DMS114 treated with DMSO at 0.1 percent for 48 hours (cell line): ENCODE measurements at regions not wholly inside any gene's neighbourhood (a gene's known extent, or its start where the extent isn't known, plus 50 kb on each side); places are given as distances from the start of the nearest gene placed in this dataset.

Experiments
- DNase-seq: peaks from one replicate; lab custom pipeline; 2025; ENCODE audit not compliant: unreplicated experiment; lab: John Stamatoyannopoulos, UW

DNA sequence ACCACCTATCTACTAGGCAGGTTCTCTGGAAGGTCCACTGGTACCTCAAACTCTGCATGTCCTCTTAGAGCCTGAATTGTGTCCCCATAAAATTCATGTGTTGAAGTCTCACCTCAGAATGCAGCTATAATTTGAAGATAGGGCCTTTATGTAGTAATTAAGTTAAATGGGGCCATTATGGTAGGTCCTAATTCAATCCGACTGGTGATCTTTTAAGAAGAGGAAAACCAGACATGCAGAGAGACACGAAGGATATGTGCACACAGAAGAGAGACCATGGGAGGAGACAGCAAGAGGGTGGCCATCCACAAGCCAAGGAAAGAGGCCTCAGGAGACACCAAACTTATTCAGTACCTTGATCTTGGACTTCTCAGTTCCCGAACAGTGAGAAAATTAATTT, 345.4 kb downstream of the ENC1 start:
- no peak for DNase-seq

DNA sequence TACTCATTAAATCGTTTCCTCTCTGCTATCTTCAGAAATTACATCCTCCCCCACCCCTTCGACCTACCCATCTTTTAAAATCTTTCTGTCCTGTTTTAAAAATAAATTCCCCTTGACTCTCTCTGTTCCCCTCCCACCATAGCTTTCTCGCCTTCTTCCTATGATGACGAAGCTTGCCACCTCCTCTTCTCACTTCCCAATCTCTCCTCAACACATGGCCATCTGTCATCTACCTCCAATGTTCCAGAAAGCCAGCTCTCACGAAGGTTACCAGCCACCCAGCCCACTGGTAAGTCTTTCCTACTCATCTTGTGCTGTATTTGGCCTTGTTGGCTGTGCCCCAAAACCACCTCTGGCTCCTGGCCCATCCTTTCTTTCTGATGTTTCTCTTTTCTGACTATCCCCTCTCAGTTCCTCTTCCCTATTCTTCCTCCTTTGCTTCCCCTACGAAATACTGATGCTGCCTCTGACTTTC, 346.3 kb downstream of the ENC1 start:
- DNase-seq, result no peak

GRCh38 chr5:74293182-74293581, 347.3 kb downstream of the ENC1 start:
- no peak for DNase-seq

- no peak for DNase-seq
These were observed 349.8 kb downstream of the ENC1 start for GRCh38 chr5:74290634-74291241.

DNA sequence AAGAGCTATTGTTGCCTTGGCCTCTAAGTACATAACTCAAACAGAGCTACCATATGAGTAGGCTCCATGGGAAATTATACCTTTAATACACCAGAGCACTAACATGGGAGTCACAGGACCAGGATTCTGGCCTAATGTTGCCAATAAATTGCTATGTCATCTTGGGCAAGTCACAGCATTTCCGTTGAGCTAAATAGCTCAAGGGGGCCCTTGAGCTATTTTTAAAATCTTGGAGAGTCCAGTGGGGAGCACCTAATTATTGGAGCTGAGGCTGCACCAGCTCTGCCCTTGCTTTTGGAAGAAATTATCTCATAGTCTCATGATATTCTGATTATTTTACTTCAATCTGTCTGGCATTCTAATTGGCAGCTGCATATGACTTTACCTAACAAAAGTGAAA, 350.8 kb downstream of the ENC1 start:
- DNase-seq, result no peak

- DNase-seq, result no peak
These were observed 351.3 kb downstream of the ENC1 start for GRCh38 chr5:74289238-74289637.

GRCh38 chr5:74288448-74289108, 351.9 kb downstream of the ENC1 start:
- no peak for DNase-seq

DNA sequence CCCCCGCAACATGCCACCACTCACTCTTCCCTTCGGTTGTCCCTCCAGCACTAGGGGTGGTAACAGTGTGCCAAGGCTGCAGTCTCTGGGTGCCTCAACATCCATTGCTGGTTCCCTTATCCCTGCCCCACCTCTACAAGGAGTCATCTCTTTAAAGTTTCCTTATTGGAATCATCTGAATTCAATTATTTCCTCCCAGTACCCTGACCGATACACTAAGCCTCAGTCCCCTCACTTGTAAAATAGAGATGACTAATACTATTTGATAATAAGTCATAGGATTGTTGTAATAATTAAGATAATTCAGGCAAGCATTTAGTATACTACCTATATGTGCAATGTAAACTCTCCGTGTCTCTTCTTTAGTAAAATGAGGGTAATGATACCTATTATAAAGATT, 352.5 kb downstream of the ENC1 start:
- no peak for DNase-seq

GRCh38 chr5:74286734-74287695, 353.5 kb downstream of the ENC1 start:
- DNase-seq, result no peak

GRCh38 chr5:74285675-74286280, 354.8 kb downstream of the ENC1 start:
- no peak for DNase-seq

- DNase-seq, result no peak
These were observed 358.0 kb downstream of the ENC1 start for GRCh38 chr5:74282490-74282889.

GRCh38 chr5:74281166-74281565, 359.4 kb downstream of the ENC1 start:
- DNase-seq, result no peak

GRCh38 chr5:74280306-74280705, 360.2 kb downstream of the ENC1 start:
- no peak for DNase-seq

DNA sequence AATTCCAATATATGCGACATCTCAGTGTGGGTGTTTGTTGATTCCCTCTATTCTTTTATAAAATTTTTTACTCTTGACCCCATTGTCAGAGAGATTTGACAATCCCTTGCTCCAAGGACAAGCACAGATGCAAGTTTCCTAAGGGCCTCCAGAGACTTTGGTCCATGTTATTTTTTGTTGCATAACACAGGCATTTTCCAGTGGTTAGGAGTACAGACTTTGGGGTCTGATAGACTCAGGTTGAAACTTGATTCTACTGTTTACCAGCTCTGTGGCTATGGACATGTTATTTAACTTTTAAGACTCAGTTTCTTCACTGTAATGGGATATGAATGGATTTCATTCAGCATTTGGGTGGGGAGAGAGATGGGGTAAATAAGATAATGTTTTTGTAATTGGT, 361.3 kb downstream of the ENC1 start:
- no peak for DNase-seq

GRCh38 chr5:74277418-74277817, 363.1 kb downstream of the ENC1 start:
- no peak for DNase-seq

DNA sequence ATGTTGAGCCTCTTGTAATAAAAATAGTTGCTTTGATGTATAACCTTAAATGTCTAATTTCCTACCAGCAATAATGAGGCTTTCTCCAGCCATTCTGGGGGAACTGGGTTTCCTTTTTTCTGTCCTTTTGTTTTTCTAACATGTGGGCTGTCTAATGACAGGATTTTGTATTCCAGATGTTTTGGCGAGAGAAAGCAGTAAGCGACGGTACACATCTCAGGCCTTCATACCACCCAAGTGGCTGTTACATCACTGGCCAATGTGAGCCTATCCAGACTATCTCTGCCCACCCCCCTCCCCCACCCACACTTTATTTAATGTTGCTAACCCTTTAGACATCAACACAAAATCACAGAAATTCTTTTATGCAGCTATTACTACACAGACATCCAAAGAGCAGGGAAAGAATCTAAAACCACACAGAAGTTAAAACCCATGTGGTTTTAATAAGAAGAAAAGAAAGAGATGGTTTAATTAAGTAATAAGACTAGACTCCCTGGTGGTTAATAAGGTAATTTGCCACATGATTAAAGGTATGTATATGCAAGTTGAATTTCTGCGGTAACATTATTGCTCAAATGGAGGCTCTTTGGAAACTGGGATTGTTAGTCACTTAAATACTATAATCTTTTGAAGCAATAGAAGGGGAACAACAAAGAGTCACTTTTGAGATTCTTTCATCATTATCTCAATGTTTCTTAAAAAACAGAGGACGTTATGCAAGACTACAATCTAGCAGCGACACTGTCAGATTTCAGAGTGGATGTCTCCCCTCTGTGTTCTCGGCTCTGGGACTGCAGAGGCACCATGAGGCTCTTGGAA, 365.1 kb downstream of the ENC1 start:
- no peak for DNase-seq

GRCh38 chr5:74274326-74274725, 366.2 kb downstream of the ENC1 start:
- no peak for DNase-seq

DNA sequence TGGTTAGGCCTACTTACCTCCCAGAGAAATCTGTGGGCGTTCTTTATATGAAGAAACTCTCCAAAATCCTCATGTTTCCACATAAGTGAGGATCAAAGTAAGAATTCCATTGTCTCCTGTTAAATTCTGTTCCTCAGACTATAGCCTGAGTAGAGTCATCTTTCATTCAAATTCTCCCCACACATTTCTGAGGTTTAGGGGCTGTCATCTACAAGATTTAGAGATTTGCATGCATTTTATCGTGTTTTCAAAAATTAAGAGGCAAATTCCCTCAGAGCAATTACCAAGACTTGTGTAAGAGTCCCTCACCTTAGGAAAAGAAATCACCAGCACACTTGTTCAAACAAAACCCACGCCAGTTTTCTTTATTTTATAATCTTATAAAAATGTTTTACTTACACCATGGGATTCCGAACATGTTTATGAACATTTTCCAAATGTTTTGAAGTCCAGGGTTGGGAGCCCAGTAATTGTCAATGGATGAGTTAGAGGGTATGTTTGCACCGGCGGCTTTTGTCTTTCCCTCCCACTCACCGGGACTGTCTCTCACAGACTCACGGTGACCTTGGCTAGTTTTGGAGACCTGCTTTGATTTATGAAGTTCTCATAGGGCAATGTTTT, 367.6 kb downstream of the ENC1 start:
- DNase-seq, result no peak

GRCh38 chr5:74272024-74272775, 368.3 kb downstream of the ENC1 start:
- DNase-seq, result no peak
